Colonic mucosa (tissue), 4 donors: ENCODE measurements at regions not wholly inside any gene's neighbourhood (a gene's known extent, or its start where the extent isn't known, plus 50 kb on each side); places are given as distances from the start of the nearest gene placed in this dataset.

Source experiments
- DNase-seq: peaks from one replicate; pipeline ENCODE4 v3.0.0-alpha.2; 2020
- H3K27ac ChIP-seq: fragments of 200-600 bp; one replicate; pipeline ENCODE4 v1.8.0; 2021
- H3K27me3 ChIP-seq: fragments of 200-600 bp; one replicate; pipeline ENCODE4 v1.8.0; 2021
- H3K36me3 ChIP-seq: fragments of 200-600 bp; one replicate; pipeline ENCODE4 v1.8.0; 2021
- H3K4me1 ChIP-seq: fragments of 200-600 bp; one replicate; pipeline ENCODE4 v1.8.0; 2021; ENCODE audit warnings: mild to moderate bottlenecking
- H3K4me3 ChIP-seq: fragments of 200-600 bp; one replicate; pipeline ENCODE4 v1.8.0; 2021
- H3K9ac ChIP-seq, 2 donors: one replicate each; pipeline ENCODE4 v1.7.0; 2013; ENCODE audit warnings: control low read depth in 2 of 2, low read depth in 2 of 2, low read length in 2 of 2
- H3K9me3 ChIP-seq: fragments of 200-600 bp; one replicate; pipeline ENCODE4 v1.8.0; 2021
- intact Hi-C: fragments of 100-400 bp; cut with DNase I; formaldehyde crosslinking; loops from one replicate; pipeline ENCODE4 v1.14.1; 2022
- TF ChIP-seq, protein P1 (sequence below): fragments of 200-600 bp; IDR thresholded peaks from one replicate; pipeline ENCODE4 v1.8.0; 2022; ENCODE audit warnings: antibody characterized with exemption, mild to moderate bottlenecking
- donor health status: healthy.
- donor health status: DM: no; HTN: no; CAD: no.
- donor health status: DM: no; HTN: no; CAD: no.

DNA sequence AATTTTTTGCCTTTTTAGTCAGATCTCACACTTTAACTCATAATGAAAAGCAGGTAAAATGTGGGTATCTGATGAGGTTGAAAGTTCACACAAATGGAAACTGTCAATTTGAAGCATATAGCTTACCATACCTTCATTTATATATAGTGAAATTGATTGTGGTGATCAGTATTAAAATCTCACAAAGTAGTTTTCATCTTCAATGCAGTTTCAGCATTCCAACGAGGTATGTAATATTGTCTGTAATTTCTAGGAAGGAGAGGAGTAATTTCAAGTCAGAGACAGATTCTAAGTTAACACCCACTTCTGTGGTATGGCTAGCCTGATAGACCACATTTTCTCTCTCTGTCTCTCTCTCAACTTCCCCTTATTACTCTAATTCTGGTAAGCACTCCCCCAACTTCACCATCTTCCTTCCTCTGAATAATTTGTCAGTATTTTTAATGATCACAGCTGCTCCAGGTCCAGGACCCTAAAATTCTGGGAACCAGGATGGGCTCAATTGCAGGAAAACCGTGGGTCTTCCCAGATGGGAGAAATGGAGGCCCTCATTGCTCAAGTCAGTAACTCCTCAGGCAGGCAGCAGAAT is 455.7 kb downstream of the FGF9 start:
- Histone ChIP-seq H3K27ac (no peak overlapping the region), H3K4me3 (no peak overlapping the region), H3K9me3 (no peaks in the 10 kb centered on the region), H3K27me3 (no peaks in the 10 kb centered on the region), H3K9ac (no peak overlapping the region), H3K4me1 (no peaks in the 10 kb centered on the region), H3K36me3 (no peaks in the 10 kb centered on the region)
- no peak for DNase-seq
- intact Hi-C loops: no loop called here
- TF ChIP-seq, protein P1, sequence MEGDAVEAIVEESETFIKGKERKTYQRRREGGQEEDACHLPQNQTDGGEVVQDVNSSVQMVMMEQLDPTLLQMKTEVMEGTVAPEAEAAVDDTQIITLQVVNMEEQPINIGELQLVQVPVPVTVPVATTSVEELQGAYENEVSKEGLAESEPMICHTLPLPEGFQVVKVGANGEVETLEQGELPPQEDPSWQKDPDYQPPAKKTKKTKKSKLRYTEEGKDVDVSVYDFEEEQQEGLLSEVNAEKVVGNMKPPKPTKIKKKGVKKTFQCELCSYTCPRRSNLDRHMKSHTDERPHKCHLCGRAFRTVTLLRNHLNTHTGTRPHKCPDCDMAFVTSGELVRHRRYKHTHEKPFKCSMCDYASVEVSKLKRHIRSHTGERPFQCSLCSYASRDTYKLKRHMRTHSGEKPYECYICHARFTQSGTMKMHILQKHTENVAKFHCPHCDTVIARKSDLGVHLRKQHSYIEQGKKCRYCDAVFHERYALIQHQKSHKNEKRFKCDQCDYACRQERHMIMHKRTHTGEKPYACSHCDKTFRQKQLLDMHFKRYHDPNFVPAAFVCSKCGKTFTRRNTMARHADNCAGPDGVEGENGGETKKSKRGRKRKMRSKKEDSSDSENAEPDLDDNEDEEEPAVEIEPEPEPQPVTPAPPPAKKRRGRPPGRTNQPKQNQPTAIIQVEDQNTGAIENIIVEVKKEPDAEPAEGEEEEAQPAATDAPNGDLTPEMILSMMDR: no peak

DNA sequence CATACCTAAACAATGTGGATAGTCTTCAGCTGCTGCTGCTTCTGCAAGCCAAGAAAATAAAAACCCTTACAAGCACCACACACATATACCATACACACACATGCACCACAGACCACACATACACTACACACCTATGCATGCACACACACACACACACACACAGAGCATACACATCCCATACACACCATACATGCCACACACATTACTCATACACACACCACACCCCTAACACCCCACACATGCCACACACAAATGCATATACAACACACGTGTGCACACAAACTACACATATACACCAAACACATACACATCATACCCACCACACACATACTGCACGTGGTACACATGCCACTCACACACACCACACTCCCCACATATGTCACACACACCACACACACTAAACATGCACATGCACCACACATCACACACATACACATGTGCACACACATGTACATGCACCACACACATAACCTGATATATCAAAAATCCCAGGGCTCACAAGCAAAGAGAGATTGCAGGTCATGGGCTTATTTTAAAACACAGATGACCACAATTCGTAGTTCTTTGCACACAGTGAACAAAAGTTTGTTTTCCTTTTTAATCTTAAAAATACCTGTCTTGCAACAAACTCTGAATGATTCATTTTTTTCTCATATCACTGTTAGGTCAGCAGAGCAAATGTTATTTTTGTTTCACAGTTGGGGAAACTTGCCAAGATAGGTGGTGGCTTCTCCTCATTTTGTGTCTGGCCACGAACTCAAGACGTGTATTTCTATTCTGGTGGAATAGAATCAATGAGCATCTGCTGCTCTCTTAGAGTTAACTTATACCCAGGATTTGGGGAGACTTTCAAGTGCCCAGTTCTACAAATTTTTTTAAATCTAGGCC is 456.6 kb downstream of the FGF9 start:
- no peaks in the 10 kb centered on the region for H3K36me3 ChIP-seq
- no peaks in the 10 kb centered on the region for H3K27me3 ChIP-seq
- no peak overlapping the region for H3K27ac ChIP-seq
- H3K9ac ChIP-seq: no peak overlapping the region
- no peaks in the 10 kb centered on the region for H3K9me3 ChIP-seq
- intact Hi-C loops: no loop called here
- TF ChIP-seq, protein P1: no peak
- no peak for DNase-seq
- no peaks in the 10 kb centered on the region for H3K4me1 ChIP-seq
- H3K4me3 ChIP-seq: no peak overlapping the region

DNA sequence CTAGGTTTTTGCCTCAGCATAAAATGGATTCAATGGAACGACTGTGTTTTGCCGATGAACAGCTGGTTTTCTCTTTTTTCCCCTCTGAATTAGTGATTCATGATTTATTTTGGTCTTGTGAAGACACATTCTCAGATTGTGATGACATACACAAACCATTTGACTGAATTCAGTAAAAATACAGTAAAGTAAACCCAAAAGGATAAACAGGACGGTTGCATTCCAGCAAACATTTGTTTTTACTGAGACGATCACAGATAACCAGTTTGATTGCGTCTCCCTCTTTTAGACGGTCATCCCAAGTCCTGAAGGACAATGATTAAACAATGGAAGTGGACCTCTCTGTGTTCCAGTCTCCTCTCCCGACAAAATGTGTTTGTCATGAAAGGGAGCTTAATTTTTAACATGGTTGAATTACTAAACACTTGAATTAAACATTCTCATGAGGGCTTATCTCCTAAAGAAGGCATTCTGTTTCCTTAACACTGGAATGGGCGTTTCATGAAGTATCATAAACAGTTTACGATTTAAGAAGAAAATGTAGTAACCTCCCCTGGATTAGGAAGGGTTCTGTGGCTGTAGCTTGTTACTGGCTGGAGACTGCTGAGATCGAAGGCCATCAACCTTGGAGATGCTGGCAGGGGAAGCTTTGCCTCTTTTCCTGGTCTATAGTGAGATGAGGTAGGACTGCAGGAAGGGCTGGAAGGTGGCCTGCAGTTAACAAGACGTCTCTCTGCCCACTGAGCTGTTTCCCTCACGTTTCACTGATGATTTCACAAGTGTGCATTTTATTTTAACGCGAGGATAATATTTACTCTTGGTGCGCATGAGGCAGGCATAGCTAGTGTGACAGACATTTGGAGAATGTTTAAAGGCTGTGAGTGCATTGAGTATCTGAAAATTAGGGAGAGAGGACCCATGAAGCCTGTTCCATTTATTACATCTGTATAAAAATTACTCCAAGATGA is 457.9 kb downstream of the FGF9 start:
- no peaks in the 10 kb centered on the region for H3K36me3 ChIP-seq
- intact Hi-C loops: no loop called here
- no peak overlapping the region for H3K4me3 ChIP-seq
- TF ChIP-seq, protein P1: no peak
- H3K4me1 ChIP-seq: no peaks in the 10 kb centered on the region
- no peaks in the 10 kb centered on the region for H3K27me3 ChIP-seq
- no peak overlapping the region for H3K9ac ChIP-seq
- no peak for DNase-seq
- peak overlapping the region; percentile 5 for H3K27ac ChIP-seq
- no peaks in the 10 kb centered on the region for H3K9me3 ChIP-seq

- Histone ChIP-seq H3K27me3 (no peaks in the 10 kb centered on the region), H3K36me3 (no peaks in the 10 kb centered on the region), H3K4me1 (no peaks in the 10 kb centered on the region), H3K9ac (no peak overlapping the region), H3K27ac (no peak overlapping the region), H3K9me3 (no peaks in the 10 kb centered on the region), H3K4me3 (no peak overlapping the region)
- TF ChIP-seq, protein P1: no peak
- DNase-seq: no peak
- intact Hi-C loops: no loop called here
Measured at GRCh38 chr13:22130254-22130653, 459.4 kb downstream of the FGF9 start.

GRCh38 chr13:22134261-22134660 is 463.4 kb downstream of the FGF9 start:
- no peaks in the 10 kb centered on the region for H3K4me1 ChIP-seq
- no peak overlapping the region for H3K9ac ChIP-seq
- intact Hi-C loops: no loop called here
- H3K27me3 ChIP-seq: no peaks in the 10 kb centered on the region
- no peaks in the 10 kb centered on the region for H3K9me3 ChIP-seq
- H3K4me3 ChIP-seq: no peak overlapping the region
- H3K27ac ChIP-seq: no peak overlapping the region
- no peak for DNase-seq
- H3K36me3 ChIP-seq: no peaks in the 10 kb centered on the region
- TF ChIP-seq, protein P1: no peak
